Stimulated activated naive CD4-positive, alpha-beta T cell (primary cell): ENCODE measurements at regions not wholly inside any gene's neighbourhood (a gene's known extent, or its start where the extent isn't known, plus 50 kb on each side); places are given as distances from the start of the nearest gene placed in this dataset.
"Not testable (repeated sequence)": the region's sequence is repeated elsewhere in the genome, so short reads cannot be mapped to it uniquely, and the experiment has no call there.

ENCODE experiments used
- DNase-seq, 6 experiments: peaks; one replicate each; lab custom pipeline; 2025; lab: John Stamatoyannopoulos, UW

DNA sequence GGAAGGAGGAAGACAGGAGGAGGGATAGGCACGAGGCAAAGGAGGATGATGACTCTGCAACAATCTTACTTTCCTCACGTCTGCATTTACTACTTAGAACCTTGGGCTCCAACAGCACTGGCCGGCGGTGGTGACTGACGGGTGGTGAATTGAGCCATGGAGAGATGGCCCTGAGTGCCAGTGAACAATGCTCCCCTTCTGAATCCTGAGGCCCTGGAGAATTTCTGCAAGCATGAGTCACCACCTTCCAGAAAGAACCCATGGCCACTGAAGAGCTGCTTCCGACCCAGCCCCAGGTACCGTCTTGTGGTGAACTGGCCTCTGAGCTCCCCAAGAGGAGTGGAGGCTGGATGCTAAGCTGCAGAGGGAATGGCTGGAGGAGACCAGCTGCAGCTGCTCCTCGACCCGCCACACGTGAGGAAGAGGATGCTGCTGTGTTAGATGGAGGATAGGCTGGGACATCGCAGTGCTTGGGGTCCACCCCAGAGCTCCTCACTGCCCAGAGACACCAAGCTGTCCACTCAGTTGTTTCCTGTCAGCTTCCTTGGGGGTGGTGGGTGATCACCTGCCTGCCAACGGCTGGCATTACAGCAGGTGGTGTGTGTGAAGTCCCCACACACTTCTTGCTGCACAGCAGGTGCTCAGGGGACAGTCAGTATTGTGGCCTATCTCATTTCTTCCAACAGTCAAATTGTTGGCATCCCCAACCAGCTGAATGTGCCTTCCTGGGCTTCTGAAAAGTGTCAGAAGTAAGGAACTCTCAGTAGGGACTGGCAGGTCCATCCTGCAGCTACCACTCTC, 186.5 kb upstream of the ID2 start:
- DNase-seq: no peak

DNA sequence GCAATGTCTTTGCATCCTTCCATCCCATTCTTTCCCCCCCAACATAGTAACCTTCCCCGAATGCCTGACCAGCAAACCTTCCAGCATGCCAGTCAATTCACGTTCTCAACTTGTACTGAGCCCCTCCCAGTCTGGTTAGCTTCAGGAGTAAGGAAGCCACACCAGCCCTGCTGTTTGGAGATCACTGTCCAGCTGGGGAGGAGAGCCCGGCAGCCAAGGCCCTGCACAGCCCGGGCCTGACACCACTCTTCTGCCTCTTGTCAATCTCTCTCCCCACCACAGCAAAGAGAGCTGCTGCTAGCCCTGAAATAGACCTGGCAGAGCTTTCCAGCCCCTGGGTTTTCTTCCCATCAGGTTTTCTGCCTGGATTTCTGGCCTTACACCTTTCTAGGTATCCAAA, 185.8 kb upstream of the ID2 start:
- DNase-seq: no peak

DNA sequence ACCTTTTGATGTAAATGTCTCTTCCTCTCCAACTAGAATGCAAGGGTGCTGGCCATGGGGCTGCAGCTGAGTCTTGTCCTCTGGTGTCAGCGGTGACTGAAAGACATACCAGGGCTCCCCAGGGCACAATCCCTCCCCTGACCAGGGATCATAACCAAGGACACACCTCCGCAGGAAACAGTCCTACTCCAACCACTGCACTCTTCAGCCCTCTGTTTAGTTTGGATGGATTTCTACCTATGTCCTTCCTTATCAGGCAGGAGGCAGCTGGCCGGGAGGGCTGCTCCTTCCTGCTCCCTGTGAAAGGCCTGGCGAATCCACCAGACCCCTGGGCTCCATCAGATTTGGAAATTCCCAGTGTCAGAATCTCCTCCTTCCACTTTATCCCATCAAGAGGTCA, 185.2 kb upstream of the ID2 start:
- no peak for DNase-seq

DNA sequence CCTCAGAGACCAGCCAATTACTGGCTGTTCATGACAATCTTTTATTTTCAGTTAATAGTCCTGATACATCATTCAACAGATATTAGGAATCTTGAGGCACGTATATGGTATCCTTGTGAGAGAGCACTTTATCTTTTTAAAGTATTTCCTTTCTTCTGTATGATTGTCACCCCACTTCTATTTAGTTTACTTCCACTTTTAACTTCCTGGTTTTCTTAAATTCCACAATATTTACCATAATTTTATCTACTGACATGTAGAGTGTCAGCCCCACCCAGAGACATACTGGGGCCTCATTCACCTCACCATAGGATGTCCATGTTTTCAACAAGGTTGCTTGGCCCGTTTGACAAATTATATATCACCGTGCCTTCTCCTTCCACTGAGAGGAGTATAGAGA, 182.9 kb upstream of the ID2 start:
- DNase-seq: no peak

DNA sequence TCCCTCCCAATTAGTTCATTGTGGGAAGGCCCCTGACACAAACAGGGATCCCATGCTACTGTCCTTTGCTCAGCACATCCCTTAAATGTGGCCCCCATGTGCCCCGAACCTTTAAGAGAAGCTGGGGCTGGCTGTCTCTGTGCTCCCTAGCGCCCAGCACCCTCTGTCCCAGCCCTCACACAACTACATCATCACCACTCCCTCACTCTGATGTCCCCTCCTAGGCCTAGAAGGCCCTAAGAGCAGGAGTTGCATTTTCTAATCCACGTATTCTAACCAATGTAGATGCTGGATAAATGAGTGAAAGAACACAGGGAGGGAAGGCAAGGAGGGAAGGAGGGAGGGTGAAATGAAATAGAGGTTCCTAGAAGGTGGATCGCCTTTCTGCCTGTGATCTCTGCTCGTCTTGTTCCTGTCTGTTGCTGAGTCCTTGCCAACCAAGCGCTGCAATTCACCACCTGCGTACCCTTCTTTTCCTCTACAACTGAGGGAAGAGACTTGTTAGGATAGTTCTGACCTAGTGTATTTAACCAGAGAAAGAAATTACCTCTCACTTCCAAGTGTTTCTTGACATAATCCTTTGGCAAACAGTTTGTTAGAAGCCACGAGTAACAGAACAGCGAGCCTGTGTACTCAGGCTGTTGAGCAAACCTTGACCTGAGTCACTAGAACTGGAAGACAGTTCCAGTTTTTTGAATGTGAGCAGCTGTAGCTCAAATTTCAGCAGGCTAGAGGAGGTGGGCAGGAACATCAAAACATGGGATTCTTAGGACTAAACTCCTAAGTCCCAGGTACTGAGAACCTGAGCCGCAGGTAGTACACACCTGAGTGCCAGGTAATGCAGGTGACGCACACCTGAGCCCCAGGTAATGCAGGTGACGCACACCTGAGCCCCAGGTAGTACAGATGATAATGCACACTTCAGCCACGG, 181.5 kb upstream of the ID2 start:
- DNase-seq: no peak

DNA sequence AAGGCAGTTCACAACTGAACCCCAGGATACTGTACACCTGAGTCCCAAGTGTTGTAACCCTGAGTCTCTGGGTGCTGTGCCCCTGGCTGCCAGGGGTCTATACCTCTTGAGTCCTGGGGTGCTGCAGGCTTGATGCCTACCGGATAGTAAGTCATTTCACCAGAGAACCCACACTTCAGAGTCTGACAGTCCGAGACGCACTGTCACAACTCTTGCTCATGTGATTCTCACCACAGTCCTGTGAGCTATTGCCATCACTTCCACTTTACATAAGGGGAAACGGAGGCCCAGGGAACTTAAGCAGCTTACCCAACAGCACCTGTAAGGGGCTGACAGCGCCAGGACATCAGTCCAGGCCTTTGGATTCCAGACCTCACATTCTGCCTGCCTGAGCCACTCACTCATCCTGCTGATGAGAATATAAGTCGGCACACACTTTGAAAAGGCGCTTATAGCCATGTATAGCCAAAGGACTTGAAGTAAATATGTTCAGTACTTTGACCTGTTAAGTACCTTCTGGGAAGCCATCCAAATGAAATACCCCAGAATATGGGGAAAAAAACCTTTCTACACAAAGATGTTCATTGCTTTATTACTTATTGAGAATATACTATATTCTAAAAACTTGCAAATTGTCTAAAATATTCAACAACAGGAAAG, 180.7 kb upstream of the ID2 start:
- DNase-seq: no peak

DNA sequence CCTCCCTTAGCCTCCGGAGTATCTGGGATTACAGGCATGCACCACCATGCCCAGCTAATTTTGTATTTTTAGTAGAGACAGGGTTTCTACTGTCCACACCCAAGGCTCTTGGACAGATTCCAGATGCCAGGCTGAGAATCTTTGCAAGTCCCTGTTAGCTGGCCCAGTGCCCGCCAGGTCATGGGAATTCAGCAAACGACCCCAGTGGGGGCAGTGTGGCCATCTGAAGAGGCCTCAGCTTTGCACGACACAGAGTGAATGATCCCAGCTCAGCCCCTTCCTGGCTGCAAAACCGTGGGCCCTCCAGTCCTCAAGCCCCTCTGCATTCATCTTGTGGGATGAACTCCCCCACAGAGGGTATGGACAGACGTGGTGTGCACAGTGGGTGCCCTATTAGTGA, 179.5 kb upstream of the ID2 start:
- DNase-seq: no peak

DNA sequence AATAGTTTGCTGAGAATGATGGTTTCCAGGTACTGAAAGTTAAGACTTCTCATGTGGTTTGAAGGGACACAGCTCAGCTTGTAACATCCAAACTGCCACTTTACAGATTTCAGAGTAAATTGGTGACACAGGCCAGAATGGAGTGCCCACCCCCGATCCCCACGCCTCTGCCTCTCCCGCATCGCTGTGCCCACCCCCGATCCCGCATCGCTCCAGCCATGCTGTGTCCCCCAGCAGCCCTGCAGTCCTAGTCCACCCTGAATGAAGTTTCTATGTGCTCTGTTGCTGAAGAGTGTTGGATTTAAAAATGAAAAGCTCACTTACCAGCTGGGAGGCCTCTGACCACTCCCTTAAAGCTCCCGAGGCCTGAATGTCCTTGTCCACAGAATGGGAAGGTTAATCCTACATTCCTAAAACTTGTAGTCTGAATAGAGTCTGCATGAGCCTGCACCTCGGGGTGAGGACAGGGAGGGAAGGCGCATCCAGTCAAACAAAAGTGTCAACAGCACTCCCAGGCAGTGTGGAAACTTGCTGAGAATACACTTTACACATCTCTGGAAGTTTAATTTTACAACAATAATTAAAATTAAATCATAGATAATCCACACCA, 176.4 kb upstream of the ID2 start:
- no peak for DNase-seq

DNA sequence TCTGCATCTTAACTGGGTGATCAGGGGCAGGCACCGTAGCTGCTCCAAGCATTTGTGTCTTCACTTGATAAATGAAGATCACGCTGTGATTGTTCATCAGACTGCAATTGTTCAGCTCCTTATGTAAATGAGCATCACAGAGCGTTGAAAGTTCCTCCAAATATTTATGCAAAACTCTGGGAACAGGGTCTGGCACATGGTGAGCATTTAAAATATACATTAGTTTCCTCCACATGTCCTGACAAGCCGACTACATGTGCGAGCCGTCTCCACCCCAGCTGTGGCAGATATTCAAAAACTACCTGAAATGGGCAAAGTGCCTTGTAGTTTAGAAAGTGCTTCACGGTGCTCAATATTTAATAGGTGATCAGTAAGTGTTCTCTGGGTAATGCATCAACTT, 175.1 kb upstream of the ID2 start:
- DNase-seq: no peak

DNA sequence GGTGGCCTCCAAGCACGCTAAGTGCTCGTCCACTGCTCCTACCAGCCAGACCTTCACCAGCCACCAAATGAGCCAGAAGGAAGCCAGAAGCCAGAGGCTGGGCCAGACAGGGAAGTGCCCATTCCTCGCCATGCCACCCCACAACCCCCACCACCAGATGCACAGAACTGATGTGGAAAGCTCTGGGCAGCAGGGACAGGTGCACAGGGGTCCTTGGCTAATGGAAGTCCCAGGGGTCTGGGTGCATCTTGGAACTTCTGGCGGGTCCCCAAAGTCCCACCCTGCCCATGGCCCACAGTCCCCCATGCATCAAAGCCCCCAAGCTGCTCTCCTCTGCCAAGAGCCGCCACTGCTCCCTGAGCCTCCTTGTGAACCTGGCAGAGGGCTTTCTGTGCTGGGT, 173.1 kb upstream of the ID2 start:
- no peak for DNase-seq

DNA sequence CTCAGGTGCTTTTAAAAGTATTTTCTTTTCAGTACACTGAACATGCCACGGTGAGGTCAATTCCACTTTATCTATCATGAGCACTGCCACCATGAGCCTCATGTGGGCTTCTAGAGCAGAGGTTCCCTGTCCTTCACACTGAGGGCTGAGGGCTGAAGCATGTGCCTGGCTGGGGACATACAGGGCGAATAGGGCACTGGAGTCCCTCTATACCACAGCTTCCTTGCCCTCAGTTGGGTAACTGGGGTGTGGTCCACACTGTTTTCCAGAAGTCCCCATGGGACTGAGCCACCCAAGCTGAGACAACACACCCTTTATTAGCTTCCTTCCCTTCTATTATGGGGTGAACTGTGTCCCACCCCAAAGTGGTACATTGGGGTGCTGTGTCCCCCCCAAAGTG, 172.2 kb upstream of the ID2 start:
- DNase-seq: no peak

DNA sequence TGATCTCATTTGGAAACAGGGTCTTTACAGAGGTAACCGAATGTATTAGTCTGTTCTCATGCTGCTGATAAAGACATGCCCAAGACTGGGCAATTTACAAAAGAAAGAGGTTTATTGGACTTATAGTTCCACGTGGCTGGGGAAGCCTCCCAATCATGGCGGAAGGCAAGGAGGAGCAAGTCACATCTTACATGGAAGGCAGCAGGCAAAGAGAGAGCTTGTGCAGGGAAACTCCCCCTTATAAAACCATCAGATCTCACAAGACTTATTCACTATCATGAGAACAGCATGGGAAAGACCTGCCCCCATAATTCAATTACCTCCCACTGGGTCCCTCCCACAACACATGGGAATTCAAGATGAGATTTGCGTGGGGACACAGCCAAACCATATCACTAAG, 171.8 kb upstream of the ID2 start:
- not testable (repeated sequence) for DNase-seq

DNA sequence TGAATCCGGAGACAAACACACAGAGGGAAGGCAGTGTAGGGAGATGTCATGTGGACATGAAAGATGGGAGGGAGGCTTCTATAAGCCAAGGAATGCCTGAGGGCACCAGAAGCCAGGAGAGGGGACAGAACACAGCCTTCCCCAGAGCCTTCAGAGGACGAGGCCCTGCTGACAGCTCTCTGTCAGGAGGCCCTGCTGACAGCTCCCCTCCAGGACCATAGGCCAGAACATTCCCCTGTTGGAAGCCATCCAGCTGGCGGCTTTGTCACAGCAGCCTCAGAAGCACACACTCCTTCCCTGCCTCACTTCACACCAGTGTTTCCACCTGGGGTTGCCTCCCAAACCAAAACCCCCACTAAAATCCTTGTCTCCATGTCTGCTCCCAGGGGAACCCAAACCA, 171.3 kb upstream of the ID2 start:
- DNase-seq: no peak

DNA sequence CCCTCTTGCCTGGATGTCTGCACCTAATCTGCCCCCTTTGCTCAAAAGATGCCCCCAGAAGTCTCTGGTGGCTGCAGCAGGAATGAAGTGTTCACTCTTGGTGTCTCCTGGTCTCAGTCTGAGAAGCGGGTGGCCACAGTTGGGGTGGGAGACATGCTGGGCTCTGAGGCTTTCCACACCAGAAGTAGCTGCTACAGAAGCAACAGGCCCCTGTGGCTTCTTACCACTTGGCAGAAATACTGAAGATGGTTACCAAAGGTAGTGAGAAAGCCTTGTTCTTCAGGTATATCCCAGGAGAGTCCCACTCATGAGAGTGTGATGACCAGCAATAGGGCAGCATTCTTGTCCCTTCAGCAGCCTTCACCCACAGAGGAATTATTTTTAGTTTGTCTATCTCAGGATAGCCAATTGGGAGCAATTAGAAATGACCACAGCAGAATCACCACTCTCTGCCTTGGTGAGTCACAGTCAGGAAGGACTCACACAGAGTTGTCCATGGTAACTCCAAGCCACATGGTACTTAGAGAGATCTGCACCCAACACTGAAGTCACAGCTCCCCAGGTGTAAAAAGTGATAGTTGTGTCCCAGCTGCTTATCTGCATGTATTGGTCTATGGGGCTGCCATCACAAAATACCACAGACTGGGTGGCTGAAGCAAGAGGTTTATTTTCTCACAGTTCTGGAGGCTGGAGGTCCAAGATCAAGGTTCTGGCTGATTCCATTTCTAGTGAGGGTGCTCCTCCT, 169.8 kb upstream of the ID2 start:
- no peak for DNase-seq

DNA sequence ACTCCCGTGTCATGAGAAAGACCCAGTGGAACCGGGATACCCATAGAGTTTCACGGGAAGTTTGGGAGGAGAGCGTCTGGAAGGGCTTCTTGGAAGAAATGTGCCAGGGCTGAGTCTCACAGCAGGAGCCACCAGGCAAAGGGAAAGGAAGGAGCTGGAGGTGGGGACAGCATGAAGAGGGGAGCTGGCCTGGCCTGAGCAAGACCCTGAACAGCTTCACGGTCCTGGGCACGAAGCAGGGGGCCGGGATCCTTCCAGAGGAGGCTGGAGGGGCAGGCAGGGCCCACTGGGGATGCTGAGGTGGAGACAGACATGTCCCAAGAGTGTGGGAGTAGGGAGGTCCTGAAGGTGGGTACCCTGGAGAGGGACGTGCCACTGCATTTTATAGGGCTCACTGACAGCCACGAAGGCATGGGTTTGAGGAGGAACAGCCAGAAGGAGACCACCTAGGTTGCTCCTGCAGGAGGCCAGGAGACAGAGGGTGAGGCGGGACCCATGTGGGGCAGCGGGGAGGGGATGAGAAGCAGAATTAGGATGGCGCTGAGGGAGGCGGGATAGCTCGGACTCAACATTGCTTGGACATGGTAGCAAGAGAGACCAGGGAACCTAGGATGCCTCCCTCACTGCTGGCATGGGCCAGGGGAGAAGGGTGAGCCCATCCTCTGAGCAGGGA, 168.1 kb upstream of the ID2 start:
- no peak for DNase-seq

DNA sequence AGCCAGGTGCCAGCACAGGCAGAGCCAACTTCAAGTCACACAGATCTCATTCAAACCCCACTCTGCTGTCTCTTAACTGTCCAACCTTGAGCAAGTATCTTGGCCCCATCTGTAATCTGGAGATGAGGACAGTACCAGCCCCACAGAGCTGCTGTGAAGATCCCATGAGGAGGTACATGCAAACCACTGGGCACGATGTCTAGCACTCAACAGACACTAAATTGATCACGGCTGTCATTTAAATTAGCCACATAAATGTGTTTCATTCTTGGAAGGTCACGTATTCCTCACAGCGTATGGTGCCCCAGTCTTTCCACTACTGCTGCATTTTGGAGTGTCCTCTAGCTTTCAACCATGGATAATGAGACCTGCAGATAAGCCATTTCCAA, 167.6 kb upstream of the ID2 start:
- DNase-seq: no peak

DNA sequence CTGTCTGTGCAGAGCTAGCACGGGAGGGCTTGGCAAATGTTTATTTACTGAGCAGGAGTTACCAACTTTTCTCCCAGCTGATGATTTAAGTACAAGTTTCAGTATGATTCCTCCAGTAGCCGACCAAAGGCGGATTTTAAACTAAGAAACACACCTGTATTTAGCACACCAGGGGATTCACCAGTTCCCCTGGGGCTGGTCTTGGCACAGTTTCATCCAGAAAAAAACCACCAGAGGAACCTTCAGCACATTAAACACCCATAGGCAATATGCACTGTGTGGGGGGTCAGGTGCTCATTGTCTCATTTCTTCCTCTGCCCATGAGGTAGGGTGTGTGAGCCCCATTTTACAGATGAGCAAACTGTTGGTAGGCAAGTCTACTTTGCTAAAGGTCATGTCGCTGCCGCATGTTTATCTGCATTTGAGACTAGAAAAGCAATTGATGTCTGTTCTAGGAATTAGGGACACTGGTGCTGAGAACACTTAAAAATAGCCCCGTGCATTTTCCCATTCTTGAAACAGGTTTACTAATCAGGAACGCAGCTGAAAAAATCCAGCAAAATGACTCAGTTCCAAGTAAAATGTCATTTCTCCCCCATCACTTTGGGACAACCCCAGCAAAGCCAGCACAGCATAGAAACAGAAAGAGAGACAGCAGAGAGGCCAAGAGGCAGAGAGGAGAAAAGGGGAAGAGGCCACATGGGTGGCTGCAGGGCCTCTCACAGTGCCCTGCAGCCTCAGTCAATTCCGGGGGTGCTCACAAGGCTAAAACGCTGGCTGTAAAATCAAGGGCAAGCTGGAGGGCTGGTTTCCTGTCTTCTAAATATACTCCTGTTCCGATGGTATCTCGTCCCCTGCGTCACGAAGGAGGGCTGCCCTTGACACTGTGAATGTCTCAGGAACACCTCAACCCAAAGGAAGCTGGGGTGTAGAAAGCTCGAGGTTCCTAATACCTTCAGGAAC, 166.8 kb upstream of the ID2 start:
- peak in 2 of 6 experiments; percentile 6 to 14 for DNase-seq

DNA sequence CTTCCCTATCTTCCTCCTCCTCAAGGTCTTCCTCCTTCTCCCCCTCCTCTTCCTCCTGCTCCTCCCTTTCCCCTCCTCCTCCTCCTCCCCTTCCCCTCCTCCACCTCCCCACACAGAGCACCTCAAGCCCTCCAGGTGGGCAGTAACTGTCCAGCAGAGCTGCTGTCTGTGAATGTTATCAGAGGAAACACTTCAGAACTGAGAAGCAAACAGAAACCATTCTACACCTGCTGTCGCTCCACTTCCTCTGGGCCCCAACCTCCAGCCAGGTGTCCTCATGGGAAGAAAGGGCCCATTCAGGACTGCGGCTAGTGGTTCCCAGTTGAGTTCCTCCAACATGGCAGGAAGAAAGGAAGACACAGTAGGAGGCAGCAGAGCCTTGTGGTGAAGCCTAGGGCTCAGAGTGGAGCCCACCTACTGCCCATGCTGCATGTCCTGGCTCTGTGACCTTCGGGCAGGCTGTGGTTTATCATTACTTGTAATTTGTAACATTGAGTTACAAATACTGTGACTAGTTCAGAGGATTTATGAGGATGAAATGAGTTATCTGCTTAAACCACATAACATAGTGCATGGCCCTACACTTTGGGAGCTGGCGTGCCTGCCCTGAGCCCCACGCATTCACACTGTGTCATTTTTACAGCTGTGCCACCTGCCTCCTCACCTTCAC, 165.9 kb upstream of the ID2 start:
- no peak for DNase-seq

DNA sequence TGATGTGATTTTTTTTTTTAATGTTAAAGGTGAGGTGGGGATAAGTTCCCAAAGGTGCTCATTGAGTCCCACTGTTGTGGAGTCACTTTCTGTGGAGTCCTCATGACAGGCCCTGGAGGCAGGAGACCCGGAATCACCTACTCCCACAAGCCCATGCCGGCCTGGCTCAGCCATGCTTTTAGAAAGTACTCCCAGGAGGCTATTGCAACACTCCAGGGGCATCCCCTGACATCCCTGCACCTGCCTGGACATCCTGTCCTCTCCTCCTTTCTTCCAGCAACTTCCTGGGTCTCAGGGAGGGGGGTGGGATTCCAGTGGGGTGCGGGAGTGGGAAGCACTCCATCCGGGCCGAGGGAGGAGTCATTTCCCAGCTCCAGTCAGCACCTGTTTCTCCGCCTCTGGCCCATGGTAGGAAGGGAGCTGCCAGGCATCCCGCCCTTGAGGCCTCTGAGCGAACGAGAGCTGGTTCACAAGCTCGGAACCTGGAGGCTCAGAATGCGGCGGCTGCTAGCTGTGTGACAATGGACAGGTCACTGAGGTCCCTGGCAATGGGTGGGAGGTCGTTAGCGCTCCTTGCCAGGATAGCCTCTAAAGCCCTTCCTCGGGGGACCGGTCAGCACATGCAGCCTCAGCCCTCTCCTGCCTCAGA, 163.9 kb upstream of the ID2 start:
- no peak for DNase-seq
